K562 (cell line): ENCODE measurements at regions not wholly inside any gene's neighbourhood (a gene's known extent, or its start where the extent isn't known, plus 50 kb on each side); places are given as distances from the start of the nearest gene placed in this dataset.

ENCODE experiments used
- ATAC-seq: fragments of 200-7000 bp; cut with Tn5 transposase; 3 replicates; pipeline ENCODE4 v1.9.1; 2020; ENCODE audit warnings: moderate library complexity
- BruUV-seq: library from RNA; stranded (reverse); fragments of 400-500 nt; replicated peaks from 2 replicates; lab custom pipeline; 2021; lab: Mats Ljungman, UMichigan
- CTCF ChIA-PET: fragments of 300-600 bp; formaldehyde crosslinking; extraction: SDS; loops from one replicate; lab custom pipeline; 2021; ENCODE audit warnings: low intra/inter-chr PET ratio; lab: Yijun Ruan, JAX
- POLR2A ChIA-PET: fragments of 300-600, 350-650 bp; sonication (Branson Sonifier 250); formaldehyde crosslinking; extraction: SDS; loops from one replicate; lab custom pipeline; 2021; ENCODE audit warnings: antibody characterized with exemption, inconsistent platforms; lab: Yijun Ruan, JAX
- DNase-seq, 4 experiments: peaks; one replicate each; pipeline versions ENCODE4 v3.0.0 to v3.0.0-alpha.2; 2011 to 2018; ENCODE audit warnings: low spot score in 3 of 4, mixed read lengths in 3 of 4; ENCODE audit errors: extremely low read depth in 1 of 4
- FAIRE-seq: peaks from 2 replicates; lab custom pipeline; 2011; peaks lifted over from hg19 to GRCh38; lab: Jason Lieb, UNC
- H2AFZ ChIP-seq: 2 replicates; pipeline ENCODE4 v1.6.0; 2011; ENCODE audit warnings: low read depth, low read length, control low read depth, inconsistent platforms
- H3K27ac ChIP-seq: fragments of 200-600 bp; 3 replicates; pipeline ENCODE4 v1.8.0; 2011; ENCODE audit warnings: low read depth, mild to moderate bottlenecking, control low read depth, inconsistent platforms, low read length, moderate library complexity, mixed read lengths; ENCODE audit errors: extremely low read depth
- H3K27me3 ChIP-seq, 2 experiments: fragments of 300-600 bp in 1 of 2; 2 replicates in 1 of 2; 3 replicates in 1 of 2; pipeline versions ENCODE4 v1.6.0 to v1.8.0; 2011; ENCODE audit warnings: inconsistent platforms in 2 of 2, low read length in 2 of 2, mild to moderate bottlenecking in 1 of 2, mixed read lengths in 1 of 2, moderate library complexity in 1 of 2; ENCODE audit not compliant: control insufficient read depth in 2 of 2, insufficient read depth in 2 of 2
- H3K36me3 ChIP-seq: fragments of 300-600 bp; 3 replicates; pipeline ENCODE4 v1.8.0; 2011; ENCODE audit warnings: mild to moderate bottlenecking, low read length, inconsistent platforms; ENCODE audit not compliant: control insufficient read depth, insufficient read depth
- H3K4me1 ChIP-seq, 2 experiments: fragments of 200-600 bp in 1 of 2; replicated peaks in 1 of 2; 2 replicates in 1 of 2; 3 replicates in 1 of 2; pipeline versions ENCODE4 v1.5.1 to v1.8.0; 2011; ENCODE audit warnings: inconsistent platforms in 2 of 2, low read length in 2 of 2, mild to moderate bottlenecking in 1 of 2, mixed read lengths in 1 of 2, moderate library complexity in 1 of 2; ENCODE audit not compliant: control insufficient read depth in 2 of 2, insufficient read depth in 2 of 2
- H3K4me2 ChIP-seq: 2 replicates; pipeline ENCODE4 v1.6.1; 2011; ENCODE audit warnings: low read length, control low read depth, inconsistent platforms, mixed read lengths; ENCODE audit not compliant: insufficient read depth
- H3K4me3 ChIP-seq: fragments of 200-600 bp; sonication (generic), shearing (Covaris generic); 2 replicates; pipeline ENCODE4 v1.5.1; 2016; ENCODE audit warnings: control low read depth, inconsistent platforms
- H3K79me2 ChIP-seq: fragments of 200-600 bp; 3 replicates; pipeline ENCODE4 v1.8.0; 2011; ENCODE audit warnings: low read length, inconsistent platforms; ENCODE audit not compliant: control insufficient read depth, insufficient read depth
- H3K9ac ChIP-seq, 2 experiments: 2 replicates each; pipeline versions ENCODE4 v1.6.0 to v1.6.1; 2011; ENCODE audit warnings: low read depth in 2 of 2, low read length in 2 of 2, control low read depth in 1 of 2, inconsistent platforms in 1 of 2, mild to moderate bottlenecking in 1 of 2, mixed read lengths in 1 of 2; ENCODE audit not compliant: insufficient read depth in 1 of 2
- H3K9me1 ChIP-seq: one replicate; pipeline ENCODE4 v1.6.0; 2011; ENCODE audit warnings: inconsistent platforms, mild to moderate bottlenecking, low read length, moderate library complexity; ENCODE audit not compliant: control insufficient read depth, insufficient read depth
- H3K9me3 ChIP-seq: replicated peaks from 2 replicates; pipeline ENCODE4 v1.5.1; 2011; ENCODE audit warnings: low read depth, low read length, inconsistent platforms; ENCODE audit not compliant: control insufficient read depth, insufficient read depth
- H4K20me1 ChIP-seq: replicated peaks from 2 replicates; pipeline ENCODE4 v1.6.1; 2011; ENCODE audit warnings: low read length, inconsistent platforms, mixed read lengths; ENCODE audit not compliant: control insufficient read depth, insufficient read depth
- CTBP1 ChIP-seq: fragments of 450-650 bp; IDR thresholded peaks from 2 replicates; pipeline ENCODE4 v1.6.1; 2016; ENCODE audit warnings: borderline replicate concordance
- MGA ChIP-seq: fragments of 450-650 bp; IDR thresholded peaks from 2 replicates; pipeline ENCODE4 v1.6.1; 2016; ENCODE audit warnings: mild to moderate bottlenecking, moderate library complexity
- ZNF143 ChIP-seq: sonication (generic); formaldehyde crosslinking; IDR thresholded peaks from 2 replicates; pipeline ENCODE4 v1.9.0; 2022; ENCODE audit warnings: mild to moderate bottlenecking, missing genetic modification reagents
- ZNF41 ChIP-seq: fragments of 250-450 bp; sonication (Bioruptor Pico); conservative IDR thresholded peaks from 2 replicates; pipeline ENCODE4 v1.4.0; 2020; ENCODE audit warnings: mild to moderate bottlenecking
- WGBS: fragments of 100-300 bp; shearing (Covaris generic); methylation state at CpG from one replicate; pipeline ENCODE4 v1.1.6; 2016; ENCODE audit warnings: low coverage, mixed read lengths; ENCODE audit not compliant: insufficient coverage; ENCODE audit errors: missing lambda C conversion rate; 5-methylcytosine and 5-hydroxymethylcytosine counted together
- in situ Hi-C: fragments of 300-500 bp; cut with MboI; formaldehyde crosslinking; loops from 4 replicates; pipeline ENCODE4 v1.15.0; 2018; ENCODE audit warnings: inconsistent platforms, mixed read lengths
- intact Hi-C: fragments of 100-400 bp; cut with micrococcal nuclease; formaldehyde crosslinking; loops from 2 replicates; pipeline ENCODE4 v1.14.2; 2022
- TF ChIP-seq, protein P1 (sequence below): fragments of 250-450 bp; sonication (Bioruptor Pico); IDR thresholded peaks from 2 replicates; pipeline ENCODE4 v1.6.1; 2021; ENCODE audit warnings: mild to moderate bottlenecking

- H3K4me3 ChIP-seq: no peak overlapping the region
- H3K4me2 ChIP-seq: no peak overlapping the region
- no TSS peak for BruUV-seq
- in situ Hi-C loops (no loop called here), intact Hi-C loops (no loop called here)
- H2AFZ ChIP-seq: no peak overlapping the region
- no peaks in the 10 kb centered on the region for H3K36me3 ChIP-seq
- H3K9me1 ChIP-seq: no peaks in the 10 kb centered on the region
- H3K79me2 ChIP-seq: no peaks in the 10 kb centered on the region
- H3K9me3 ChIP-seq: peaks cover 2% of the 10 kb centered on the region; the same call in 1 of the 2 replicates
- no peaks in the 10 kb centered on the region for H3K4me1 ChIP-seq
- H4K20me1 ChIP-seq: no peaks in the 10 kb centered on the region
- POLR2A ChIA-PET: no interaction called here
- no peak for DNase-seq
- no peaks in the 10 kb centered on the region for H3K27me3 ChIP-seq
- CTCF ChIA-PET: no interaction called here
- TF ChIP-seq CTBP1: no peak
- TF ChIP-seq ZNF41 (CRISPR knock-in tag): no peak
- TF ChIP-seq, protein P1, sequence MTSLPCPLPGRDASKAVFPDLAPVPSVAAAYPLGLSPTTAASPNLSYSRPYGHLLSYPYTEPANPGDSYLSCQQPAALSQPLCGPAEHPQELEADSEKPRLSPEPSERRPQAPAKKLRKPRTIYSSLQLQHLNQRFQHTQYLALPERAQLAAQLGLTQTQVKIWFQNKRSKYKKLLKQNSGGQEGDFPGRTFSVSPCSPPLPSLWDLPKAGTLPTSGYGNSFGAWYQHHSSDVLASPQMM (CRISPR knock-in tag): no peak
- TF ChIP-seq ZNF143 (CRISPR knock-in tag): no peak
- no peak for TF ChIP-seq MGA
- TF ChIP-seq, all 486 proteins: peak for 0
- Histone ChIP-seq H3K9ac (no peak overlapping the region), H3K27ac (no peak overlapping the region)
- no peak for ATAC-seq
- WGBS: 0% methylated on average over 1 of the region's 1 CpG
- no peak for FAIRE-seq
Measured at GRCh38 chr2:35548171-35548570, 807.4 kb upstream of the CRIM1 start.
